ENCODE measurements at regions not wholly inside any gene's neighbourhood (a gene's known extent, or its start where the extent isn't known, plus 50 kb on each side); places are given as distances from the start of the nearest gene placed in this dataset.
"Not testable (repeated sequence)": the region's sequence is repeated elsewhere in the genome, so short reads cannot be mapped to it uniquely, and the experiment has no call there.

GRCh38 chr3:153050978-153051377, 111.0 kb upstream of the RAP2B start:
- H3K4me3 ChIP-seq (ENCODE audit: low read depth, low read length) = no peak overlapping the region
- DNase-seq (ENCODE audit: low read depth) = no peak
- TF ChIP-seq, protein P1, sequence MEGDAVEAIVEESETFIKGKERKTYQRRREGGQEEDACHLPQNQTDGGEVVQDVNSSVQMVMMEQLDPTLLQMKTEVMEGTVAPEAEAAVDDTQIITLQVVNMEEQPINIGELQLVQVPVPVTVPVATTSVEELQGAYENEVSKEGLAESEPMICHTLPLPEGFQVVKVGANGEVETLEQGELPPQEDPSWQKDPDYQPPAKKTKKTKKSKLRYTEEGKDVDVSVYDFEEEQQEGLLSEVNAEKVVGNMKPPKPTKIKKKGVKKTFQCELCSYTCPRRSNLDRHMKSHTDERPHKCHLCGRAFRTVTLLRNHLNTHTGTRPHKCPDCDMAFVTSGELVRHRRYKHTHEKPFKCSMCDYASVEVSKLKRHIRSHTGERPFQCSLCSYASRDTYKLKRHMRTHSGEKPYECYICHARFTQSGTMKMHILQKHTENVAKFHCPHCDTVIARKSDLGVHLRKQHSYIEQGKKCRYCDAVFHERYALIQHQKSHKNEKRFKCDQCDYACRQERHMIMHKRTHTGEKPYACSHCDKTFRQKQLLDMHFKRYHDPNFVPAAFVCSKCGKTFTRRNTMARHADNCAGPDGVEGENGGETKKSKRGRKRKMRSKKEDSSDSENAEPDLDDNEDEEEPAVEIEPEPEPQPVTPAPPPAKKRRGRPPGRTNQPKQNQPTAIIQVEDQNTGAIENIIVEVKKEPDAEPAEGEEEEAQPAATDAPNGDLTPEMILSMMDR (conservative IDR thresholded peaks at IDR 0.05; ENCODE audit: low read depth, low read length) = no peak

GRCh38 chr3:153051427-153052095, 110.5 kb upstream of the RAP2B start:
- DNase-seq (ENCODE audit: low read depth) = peak; percentile 76
- TF ChIP-seq, protein P1 (conservative IDR thresholded peaks at IDR 0.05; ENCODE audit: low read depth, low read length) = no peak
- no peak overlapping the region for H3K4me3 ChIP-seq (ENCODE audit: low read depth, low read length)

GRCh38 chr3:153052096-153052460, 109.9 kb upstream of the RAP2B start:
- TF ChIP-seq, protein P1 (conservative IDR thresholded peaks at IDR 0.05; ENCODE audit: low read depth, low read length) = no peak
- no peak overlapping the region for H3K4me3 ChIP-seq (ENCODE audit: low read depth, low read length)
- peak; percentile 92 for DNase-seq (ENCODE audit: low read depth)

GRCh38 chr3:153055217-153055616, 106.8 kb upstream of the RAP2B start:
- no peak overlapping the region for H3K4me3 ChIP-seq (ENCODE audit: low read depth, low read length)
- DNase-seq (ENCODE audit: low read depth) = no peak
- TF ChIP-seq, protein P1 (conservative IDR thresholded peaks at IDR 0.05; ENCODE audit: low read depth, low read length) = no peak

- DNase-seq (ENCODE audit: low read depth) = no peak
- TF ChIP-seq, protein P1 (conservative IDR thresholded peaks at IDR 0.05; ENCODE audit: low read depth, low read length) = no peak
- no peak overlapping the region for H3K4me3 ChIP-seq (ENCODE audit: low read depth, low read length)
These were observed 106.2 kb upstream of the RAP2B start for GRCh38 chr3:153055779-153056178.

DNA sequence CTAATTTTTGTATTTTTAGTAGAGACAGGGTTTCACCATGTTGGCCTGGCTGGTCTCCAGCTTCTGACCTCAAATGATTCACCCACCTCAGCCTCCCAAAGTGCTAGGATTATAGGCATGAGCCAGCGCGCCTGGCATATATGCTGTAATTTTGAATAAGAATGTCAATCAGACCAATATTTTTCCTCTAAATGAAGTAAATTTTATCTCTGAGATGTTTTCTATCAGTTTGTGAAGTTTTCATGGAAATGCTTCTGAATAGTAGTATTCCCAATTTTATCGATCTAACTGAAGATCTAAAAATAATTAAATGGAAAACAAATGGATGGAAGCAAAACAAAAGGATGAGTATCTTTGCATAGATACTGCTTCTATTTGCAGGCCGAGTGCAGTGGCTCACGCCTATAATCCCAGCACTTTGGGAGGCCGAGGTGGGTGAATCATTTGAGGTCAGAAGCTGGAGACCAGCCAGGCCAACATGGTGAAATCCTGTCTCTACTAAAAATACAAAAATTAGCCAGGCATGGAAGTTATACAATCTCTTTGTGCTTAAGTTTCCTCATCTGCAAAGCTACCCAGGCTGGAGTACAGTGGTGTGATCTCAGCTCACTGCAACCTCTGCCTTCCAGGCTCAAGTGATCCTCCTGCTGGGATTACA, 103.9 kb upstream of the RAP2B start:
- DNase-seq (ENCODE audit: low read depth) = peak; percentile 81
- not testable (repeated sequence) for H3K4me3 ChIP-seq (ENCODE audit: low read depth, low read length)

- TF ChIP-seq, protein P1 (conservative IDR thresholded peaks at IDR 0.05; ENCODE audit: low read depth, low read length) = no peak
- no peak overlapping the region for H3K4me3 ChIP-seq (ENCODE audit: low read depth, low read length)
- DNase-seq (ENCODE audit: low read depth) = no peak
These were observed 101.7 kb upstream of the RAP2B start for GRCh38 chr3:153060346-153060745.

Data from choroid plexus epithelial cell (primary cell).